BJ (cell line): ENCODE measurements at regions not wholly inside any gene's neighbourhood (a gene's known extent, or its start where the extent isn't known, plus 50 kb on each side); places are given as distances from the start of the nearest gene placed in this dataset.

Experiments
- CTCF ChIA-PET: fragments of 350-600 bp; formaldehyde crosslinking; extraction: SDS; loops from one replicate; lab custom pipeline; 2021; ENCODE audit warnings: antibody characterized with exemption, inconsistent platforms; lab: Yijun Ruan, JAX
- POLR2A ChIA-PET: fragments of 300-600 bp; sonication (Branson Sonifier 250); formaldehyde crosslinking; extraction: SDS; loops from one replicate; lab custom pipeline; 2021; ENCODE audit warnings: antibody characterized with exemption; lab: Charles Lee
- DNase-seq: peaks from one replicate; pipeline ENCODE4 v3.0.0-alpha.2; 2011; ENCODE audit warnings: low read depth
- H3K27me3 ChIP-seq: 2 replicates; pipeline ENCODE4 v1.6.0; 2011; ENCODE audit warnings: low read length; ENCODE audit not compliant: control insufficient read depth, insufficient read depth
- H3K36me3 ChIP-seq: 2 replicates; pipeline ENCODE4 v1.5.1; 2011; ENCODE audit warnings: low read length; ENCODE audit not compliant: control insufficient read depth, insufficient read depth
- H3K4me3 ChIP-seq: 2 replicates; pipeline ENCODE4 v1.5.1; 2011; ENCODE audit warnings: low read depth, mild to moderate bottlenecking, control low read depth, low read length
- TF ChIP-seq, protein P1 (sequence below): IDR thresholded peaks from 2 replicates; pipeline ENCODE4 v1.5.1; 2011; ENCODE audit warnings: low read depth, mild to moderate bottlenecking, control low read depth, inconsistent platforms, low read length, moderate library complexity; ENCODE audit not compliant: insufficient read depth

DNA sequence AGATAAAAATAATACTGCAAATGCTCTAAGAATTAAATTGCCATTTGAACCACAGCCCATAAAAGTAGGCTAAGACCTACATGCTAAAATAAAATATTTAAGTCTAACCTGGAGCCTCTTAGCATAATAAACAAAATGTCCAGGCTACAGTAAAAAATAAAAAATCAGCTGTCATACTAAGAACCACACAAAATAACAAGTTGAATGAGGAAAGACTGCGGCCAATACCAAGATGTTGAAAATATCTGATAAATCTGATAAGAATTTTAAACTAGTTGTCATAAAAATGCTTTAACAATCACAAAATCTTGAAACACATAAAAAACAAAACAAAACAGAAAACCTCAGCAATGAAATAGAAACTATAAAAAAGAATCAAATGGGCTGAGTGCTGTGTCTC, 336.9 kb upstream of the MSX2 start:
- ChIA-PET POLR2A (no interaction called here), CTCF (interaction anchor here (0.7 kb wide), 1 partner anchor 35 kb away, joined by 4 read pairs; no protein-coding TSS in a partner anchor)
- Histone ChIP-seq H3K36me3 (no peaks in the 10 kb centered on the region), H3K4me3 (no peak overlapping the region), H3K27me3 (peaks cover 2% of the 10 kb centered on the region; the same call in 1 of the 2 replicates)
- TF ChIP-seq, protein P1, sequence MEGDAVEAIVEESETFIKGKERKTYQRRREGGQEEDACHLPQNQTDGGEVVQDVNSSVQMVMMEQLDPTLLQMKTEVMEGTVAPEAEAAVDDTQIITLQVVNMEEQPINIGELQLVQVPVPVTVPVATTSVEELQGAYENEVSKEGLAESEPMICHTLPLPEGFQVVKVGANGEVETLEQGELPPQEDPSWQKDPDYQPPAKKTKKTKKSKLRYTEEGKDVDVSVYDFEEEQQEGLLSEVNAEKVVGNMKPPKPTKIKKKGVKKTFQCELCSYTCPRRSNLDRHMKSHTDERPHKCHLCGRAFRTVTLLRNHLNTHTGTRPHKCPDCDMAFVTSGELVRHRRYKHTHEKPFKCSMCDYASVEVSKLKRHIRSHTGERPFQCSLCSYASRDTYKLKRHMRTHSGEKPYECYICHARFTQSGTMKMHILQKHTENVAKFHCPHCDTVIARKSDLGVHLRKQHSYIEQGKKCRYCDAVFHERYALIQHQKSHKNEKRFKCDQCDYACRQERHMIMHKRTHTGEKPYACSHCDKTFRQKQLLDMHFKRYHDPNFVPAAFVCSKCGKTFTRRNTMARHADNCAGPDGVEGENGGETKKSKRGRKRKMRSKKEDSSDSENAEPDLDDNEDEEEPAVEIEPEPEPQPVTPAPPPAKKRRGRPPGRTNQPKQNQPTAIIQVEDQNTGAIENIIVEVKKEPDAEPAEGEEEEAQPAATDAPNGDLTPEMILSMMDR, result no peak
- peak; percentile 88 for DNase-seq

DNA sequence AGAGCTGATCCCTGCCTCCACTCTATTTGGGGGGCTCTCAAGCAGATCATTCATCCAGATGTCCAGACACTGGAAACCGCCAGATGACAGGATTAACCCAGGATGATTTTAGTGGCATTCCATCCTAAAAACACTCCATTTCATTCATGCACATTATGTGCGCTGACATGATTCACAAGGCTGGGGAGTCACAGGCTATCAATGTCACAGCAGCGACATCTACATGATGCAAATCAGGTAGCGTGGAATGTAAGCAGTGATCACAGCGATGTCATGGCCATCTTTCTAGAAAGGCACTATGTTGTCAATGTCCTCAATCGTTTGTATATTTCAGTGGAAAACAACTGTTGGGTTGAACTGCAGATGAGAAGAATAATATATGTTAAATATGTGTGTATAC, 331.5 kb upstream of the MSX2 start:
- H3K27me3 ChIP-seq, result peaks cover 4% of the 10 kb centered on the region; the same call in 1 of the 2 replicates
- TF ChIP-seq, protein P1, result no peak
- ChIA-PET POLR2A (interaction anchor here (0.5 kb wide), 1 partner anchor 9 kb away, joined by 11 read pairs; no protein-coding TSS in a partner anchor), CTCF (no interaction called here)
- no peak for DNase-seq
- H3K4me3 ChIP-seq, result no peak overlapping the region
- no peaks in the 10 kb centered on the region for H3K36me3 ChIP-seq

DNA sequence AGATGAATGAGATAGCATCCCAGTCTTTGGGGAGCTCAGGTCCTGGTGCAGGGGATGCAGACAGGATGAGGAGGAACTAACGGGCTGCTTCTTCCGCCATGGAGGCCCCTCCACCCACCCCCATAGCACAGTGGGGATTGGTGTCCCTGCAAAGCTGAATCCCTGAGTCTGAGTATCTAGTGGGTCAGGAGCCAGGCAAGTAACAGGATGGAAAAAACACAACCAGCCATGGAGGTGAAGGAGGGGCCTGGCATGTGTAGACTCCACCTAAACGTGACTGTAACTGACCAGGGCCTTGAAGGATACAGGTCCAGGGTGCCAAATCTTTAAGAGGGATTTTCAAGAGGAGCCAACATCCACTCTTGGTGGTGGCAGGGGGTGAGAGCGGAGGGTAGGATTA, 327.8 kb upstream of the MSX2 start:
- ChIA-PET POLR2A (no interaction called here), CTCF (no interaction called here)
- peaks cover 2% of the 10 kb centered on the region; the same call in 1 of the 2 replicates for H3K27me3 ChIP-seq
- no peak for DNase-seq
- TF ChIP-seq, protein P1, result no peak
- no peak overlapping the region for H3K4me3 ChIP-seq
- no peaks in the 10 kb centered on the region for H3K36me3 ChIP-seq

DNA sequence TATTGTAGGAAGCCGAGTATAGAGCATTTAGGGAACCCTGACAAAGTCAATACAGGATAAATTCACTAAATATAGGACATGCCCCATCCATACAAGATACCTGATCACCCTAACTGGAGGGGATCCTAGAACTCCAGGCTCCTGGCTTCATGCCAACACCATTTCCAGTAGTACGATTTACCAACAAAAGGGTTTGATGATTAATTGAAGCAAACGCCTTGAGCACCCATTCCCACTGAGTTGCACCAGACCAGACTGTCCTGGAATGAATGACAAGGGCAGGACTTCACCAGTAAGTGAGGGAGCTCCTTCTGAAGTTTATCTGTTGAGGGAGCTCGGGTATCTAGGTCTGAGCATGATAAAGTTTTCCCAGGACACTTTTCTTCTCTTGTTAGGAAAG, 327.2 kb upstream of the MSX2 start:
- CTCF ChIA-PET, result interaction anchor here (0.7 kb wide), 1 partner anchor 550 kb away, joined by 3 read pairs; no protein-coding TSS in a partner anchor
- Histone ChIP-seq H3K4me3 (no peak overlapping the region), H3K36me3 (no peaks in the 10 kb centered on the region), H3K27me3 (peaks cover 2% of the 10 kb centered on the region; the same call in 1 of the 2 replicates)
- DNase-seq, result no peak
- TF ChIP-seq, protein P1, result no peak
- POLR2A ChIA-PET, result no interaction called here

DNA sequence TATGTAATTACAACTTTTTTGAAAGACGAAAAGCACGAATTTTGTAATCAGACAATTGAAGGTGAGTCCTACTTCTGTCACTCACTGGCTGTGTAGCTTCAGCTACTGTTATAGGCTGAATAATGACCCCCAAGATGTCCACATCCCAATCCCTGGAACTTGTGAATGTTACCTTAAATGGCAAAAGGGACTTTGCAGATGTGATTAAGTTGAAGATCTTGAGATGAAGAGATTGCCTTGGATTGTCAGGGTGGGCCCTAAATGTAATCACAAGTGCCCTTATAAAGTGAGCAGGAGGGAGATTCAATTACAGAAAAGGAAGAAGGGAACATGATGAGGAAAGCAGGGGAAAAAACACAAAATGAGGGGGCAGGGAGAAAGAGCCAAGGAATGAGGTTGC, 326.2 kb upstream of the MSX2 start:
- Histone ChIP-seq H3K36me3 (no peaks in the 10 kb centered on the region), H3K27me3 (peaks cover 2% of the 10 kb centered on the region; the same call in 1 of the 2 replicates), H3K4me3 (no peak overlapping the region)
- POLR2A ChIA-PET, result no interaction called here
- TF ChIP-seq, protein P1, result no peak
- no peak for DNase-seq
- CTCF ChIA-PET, result no interaction called here
